HG03139 (cell line): ENCODE measurements at regions not wholly inside any gene's neighbourhood (a gene's known extent, or its start where the extent isn't known, plus 50 kb on each side); places are given as distances from the start of the nearest gene placed in this dataset.
"Not testable (repeated sequence)": the region's sequence is repeated elsewhere in the genome, so short reads cannot be mapped to it uniquely, and the experiment has no call there.

Experiments
- ATAC-seq: cut with Tn5 transposase; IDR thresholded peaks from one replicate; pipeline ENCODE4 v1.9.1; 2021; ENCODE audit not compliant: unreplicated experiment

GRCh38 chr3:62926494-62926893 lies 51.3 kb upstream of the CADPS start:
- no peak for ATAC-seq

- ATAC-seq, result no peak
These were observed 53.0 kb upstream of the CADPS start for GRCh38 chr3:62928256-62928655.

- no peak for ATAC-seq
These were observed 54.6 kb upstream of the CADPS start for GRCh38 chr3:62929771-62930170.

GRCh38 chr3:62935793-62936192 lies 60.6 kb upstream of the CADPS start:
- no peak for ATAC-seq

- no peak for ATAC-seq
These were observed 61.5 kb upstream of the CADPS start for GRCh38 chr3:62936626-62937254.

- ATAC-seq, result no peak
These were observed 63.4 kb upstream of the CADPS start for GRCh38 chr3:62938583-62938982.

GRCh38 chr3:62939707-62940106 lies 64.5 kb upstream of the CADPS start:
- no peak for ATAC-seq

GRCh38 chr3:62940771-62941563 lies 65.8 kb upstream of the CADPS start:
- ATAC-seq, result no peak

GRCh38 chr3:62942227-62942626 lies 67.0 kb upstream of the CADPS start:
- ATAC-seq, result no peak

GRCh38 chr3:62942764-62943163 lies 67.5 kb upstream of the CADPS start:
- ATAC-seq, result no peak

GRCh38 chr3:62948921-62949320 lies 73.7 kb upstream of the CADPS start:
- no peak for ATAC-seq

- ATAC-seq, result no peak
These were observed 75.0 kb upstream of the CADPS start for GRCh38 chr3:62950210-62950609.

GRCh38 chr3:62951037-62951613 lies 75.9 kb upstream of the CADPS start:
- no peak for ATAC-seq

- not testable (repeated sequence) for ATAC-seq
These were observed 76.7 kb upstream of the CADPS start for GRCh38 chr3:62951880-62952279.

GRCh38 chr3:62954580-62954979 lies 79.4 kb upstream of the CADPS start:
- peak; percentile 47 for ATAC-seq

GRCh38 chr3:62955126-62955525 lies 79.9 kb upstream of the CADPS start:
- no peak for ATAC-seq

- no peak for ATAC-seq
These were observed 81.2 kb upstream of the CADPS start for GRCh38 chr3:62956411-62956810.

GRCh38 chr3:62961874-62962556 lies 86.8 kb upstream of the CADPS start:
- no peak for ATAC-seq

- no peak for ATAC-seq
These were observed 87.5 kb upstream of the CADPS start for GRCh38 chr3:62962714-62963113.

GRCh38 chr3:62965311-62965710 lies 90.1 kb upstream of the CADPS start:
- ATAC-seq, result no peak

- ATAC-seq, result no peak
These were observed 92.9 kb upstream of the CADPS start for GRCh38 chr3:62968128-62968527.

- ATAC-seq, result no peak
These were observed 95.4 kb upstream of the CADPS start for GRCh38 chr3:62970648-62971047.
